GM04504 (cell line): ENCODE measurements at regions not wholly inside any gene's neighbourhood (a gene's known extent, or its start where the extent isn't known, plus 50 kb on each side); places are given as distances from the start of the nearest gene placed in this dataset.

Experiments used
- DNase-seq: peaks from one replicate; pipeline ENCODE4 v3.0.0-alpha.2; 2012; ENCODE audit warnings: low read depth

GRCh38 chr21:26784974-26785373, 60.2 kb downstream of the ADAMTS1 start:
- no peak for DNase-seq

- no peak for DNase-seq
These were observed 61.6 kb downstream of the ADAMTS1 start for GRCh38 chr21:26783466-26784195.

GRCh38 chr21:26782747-26783146, 62.5 kb downstream of the ADAMTS1 start:
- no peak for DNase-seq

GRCh38 chr21:26782331-26782730, 62.9 kb downstream of the ADAMTS1 start:
- DNase-seq = no peak

- no peak for DNase-seq
These were observed 63.9 kb downstream of the ADAMTS1 start for GRCh38 chr21:26781331-26781730.

- DNase-seq = no peak
These were observed 68.0 kb downstream of the ADAMTS1 start for GRCh38 chr21:26777166-26777565.

GRCh38 chr21:26776310-26777021, 68.7 kb downstream of the ADAMTS1 start:
- no peak for DNase-seq

GRCh38 chr21:26773058-26773457, 72.2 kb downstream of the ADAMTS1 start:
- no peak for DNase-seq

- peak; percentile 26 for DNase-seq
These were observed 75.5 kb downstream of the ADAMTS1 start for GRCh38 chr21:26769613-26770188.

- no peak for DNase-seq
These were observed 78.3 kb downstream of the ADAMTS1 start for GRCh38 chr21:26766826-26767325.

- DNase-seq = no peak
These were observed 83.9 kb downstream of the ADAMTS1 start for GRCh38 chr21:26761174-26761915.

- no peak for DNase-seq
These were observed 85.5 kb downstream of the ADAMTS1 start for GRCh38 chr21:26759731-26760130.

- DNase-seq = no peak
These were observed 86.9 kb downstream of the ADAMTS1 start for GRCh38 chr21:26758083-26758880.

GRCh38 chr21:26756491-26757159, 88.6 kb downstream of the ADAMTS1 start:
- DNase-seq = no peak

- DNase-seq = no peak
These were observed 90.4 kb downstream of the ADAMTS1 start for GRCh38 chr21:26754853-26755252.

GRCh38 chr21:26753822-26754221, 91.4 kb downstream of the ADAMTS1 start:
- no peak for DNase-seq

- DNase-seq = no peak
These were observed 92.4 kb downstream of the ADAMTS1 start for GRCh38 chr21:26752849-26753248.

- DNase-seq = no peak
These were observed 93.9 kb downstream of the ADAMTS1 start for GRCh38 chr21:26751305-26751704.

- DNase-seq = no peak
These were observed 97.1 kb downstream of the ADAMTS1 start for GRCh38 chr21:26748066-26748465.

- no peak for DNase-seq
These were observed 98.0 kb downstream of the ADAMTS1 start for GRCh38 chr21:26747216-26747615.

- no peak for DNase-seq
These were observed 101.7 kb downstream of the ADAMTS1 start for GRCh38 chr21:26743524-26743923.
